ENCODE measurements at regions not wholly inside any gene's neighbourhood (a gene's known extent, or its start where the extent isn't known, plus 50 kb on each side); places are given as distances from the start of the nearest gene placed in this dataset.

- TF ChIP-seq CHD7 (IDR thresholded peaks at IDR 0.05; ENCODE audit: insufficient replicate concordance, low read length) = no peak
- no peak for TF ChIP-seq CHD1 (IDR thresholded peaks at IDR 0.05; ENCODE audit: low read depth, low read length)
- no peak for TF ChIP-seq TAF1 (IDR thresholded peaks at IDR 0.05; ENCODE audit: low read depth, low read length)
- TF ChIP-seq EP300 (IDR thresholded peaks at IDR 0.05; ENCODE audit: borderline replicate concordance in 1 of 2, low read depth in 2 of 2, low read length in 2 of 2) = no peak
- no peak for TF ChIP-seq MAX (IDR thresholded peaks at IDR 0.05)
- no peak for TF ChIP-seq BCL11A (IDR thresholded peaks at IDR 0.05; ENCODE audit: low read depth in 2 of 2, low read length in 2 of 2)
- no peak for TF ChIP-seq ATF3 (IDR thresholded peaks at IDR 0.05; ENCODE audit: insufficient read depth, low read depth, low read length)
- TF ChIP-seq EGR1 (IDR thresholded peaks at IDR 0.05; ENCODE audit: borderline replicate concordance, low read depth, low read length) = no peak
- no peak for TF ChIP-seq CBX5 (IDR thresholded peaks at IDR 0.05; ENCODE audit: low read depth, low read length)
- no peak for TF ChIP-seq RBBP5 (IDR thresholded peaks at IDR 0.05; ENCODE audit: borderline replicate concordance, low read depth, low read length)
- TF ChIP-seq TEAD4 (IDR thresholded peaks at IDR 0.05; ENCODE audit: low read depth, low read length) = no peak
- TF ChIP-seq POLR2AphosphoS5 (IDR thresholded peaks at IDR 0.05; ENCODE audit: low read depth, low read length) = no peak
Measured at GRCh38 chr7:46397591-46397990, 476.5 kb upstream of the IGFBP3 start (continued).

Measured in H1 (cell line).